ENCODE measurements at regions not wholly inside any gene's neighbourhood (a gene's known extent, or its start where the extent isn't known, plus 50 kb on each side); places are given as distances from the start of the nearest gene placed in this dataset.
"Not testable (repeated sequence)": the region's sequence is repeated elsewhere in the genome, so short reads cannot be mapped to it uniquely, and the experiment has no call there.

GRCh38 chr2:210861038-210861665 lies 304.8 kb downstream of the CPS1 start:
- DNase-seq (ENCODE audit: low read depth) = no peak

- no peak for DNase-seq (ENCODE audit: low read depth)
Measured at GRCh38 chr2:210862283-210863065, 306.1 kb downstream of the CPS1 start.

GRCh38 chr2:210863283-210863682 lies 306.9 kb downstream of the CPS1 start:
- DNase-seq (ENCODE audit: low read depth) = no peak

- not testable (repeated sequence) for DNase-seq (ENCODE audit: low read depth)
Measured at GRCh38 chr2:210871566-210871965, 315.2 kb downstream of the CPS1 start.

GRCh38 chr2:210873631-210874030 lies 317.2 kb downstream of the CPS1 start:
- DNase-seq (ENCODE audit: low read depth) = no peak

- DNase-seq (ENCODE audit: low read depth) = no peak
Measured at GRCh38 chr2:210884227-210884626, 327.8 kb downstream of the CPS1 start.

- no peak for DNase-seq (ENCODE audit: low read depth)
Measured at GRCh38 chr2:210888035-210888434, 331.6 kb downstream of the CPS1 start.

- no peak for DNase-seq (ENCODE audit: low read depth)
Measured at GRCh38 chr2:210895132-210895531, 338.7 kb downstream of the CPS1 start.

- DNase-seq (ENCODE audit: low read depth) = no peak
Measured at GRCh38 chr2:210899131-210899530, 342.7 kb downstream of the CPS1 start.

GRCh38 chr2:210901326-210901725 lies 344.9 kb downstream of the CPS1 start:
- no peak for DNase-seq (ENCODE audit: low read depth)

GRCh38 chr2:210912779-210913178 lies 356.4 kb downstream of the CPS1 start:
- no peak for DNase-seq (ENCODE audit: low read depth)

- DNase-seq (ENCODE audit: low read depth) = no peak
Measured at GRCh38 chr2:210913461-210913860, 357.1 kb downstream of the CPS1 start.

GRCh38 chr2:210915912-210916311 lies 359.5 kb downstream of the CPS1 start:
- DNase-seq (ENCODE audit: low read depth) = no peak

- no peak for DNase-seq (ENCODE audit: low read depth)
Measured at GRCh38 chr2:210917465-210917864, 361.1 kb downstream of the CPS1 start.

- no peak for DNase-seq (ENCODE audit: low read depth)
Measured at GRCh38 chr2:210919128-210919527, 362.7 kb downstream of the CPS1 start.

GRCh38 chr2:210922419-210922818 lies 366.0 kb downstream of the CPS1 start:
- no peak for DNase-seq (ENCODE audit: low read depth)

- no peak for DNase-seq (ENCODE audit: low read depth)
Measured at GRCh38 chr2:210928714-210929113, 372.3 kb downstream of the CPS1 start.

GRCh38 chr2:210938228-210938627 lies 381.8 kb downstream of the CPS1 start:
- DNase-seq (ENCODE audit: low read depth) = no peak

- no peak for DNase-seq (ENCODE audit: low read depth)
Measured at GRCh38 chr2:210946395-210946794, 390.0 kb downstream of the CPS1 start.

GRCh38 chr2:210950434-210951060 lies 394.1 kb downstream of the CPS1 start:
- DNase-seq (ENCODE audit: low read depth) = not testable (repeated sequence)

- no peak for DNase-seq (ENCODE audit: low read depth)
Measured at GRCh38 chr2:210954386-210954907, 398.0 kb downstream of the CPS1 start.

GRCh38 chr2:210955591-210955990 lies 399.2 kb downstream of the CPS1 start:
- DNase-seq (ENCODE audit: low read depth) = no peak

GRCh38 chr2:210956101-210956500 lies 399.7 kb downstream of the CPS1 start:
- no peak for DNase-seq (ENCODE audit: low read depth)
